OCI-LY1 (cell line): ENCODE measurements at regions not wholly inside any gene's neighbourhood (a gene's known extent, or its start where the extent isn't known, plus 50 kb on each side); places are given as distances from the start of the nearest gene placed in this dataset.

ENCODE experiments used
- H2AFZ ChIP-seq: fragments of 200-600 bp; sonication (generic), shearing (Covaris generic); 2 replicates; pipeline ENCODE4 v1.6.0; 2014; ENCODE audit warnings: antibody characterized with exemption, mild to moderate bottlenecking, low read length
- H3F3A ChIP-seq: fragments of 200-600 bp; sonication (generic), shearing (Covaris generic); 2 replicates; pipeline ENCODE4 v1.6.0; 2014; ENCODE audit warnings: mild to moderate bottlenecking, antibody characterized with exemption, low read length, moderate library complexity; ENCODE audit not compliant: insufficient read depth
- H3K27ac ChIP-seq: fragments of 200-600 bp; sonication (generic); 2 replicates; pipeline ENCODE4 v1.5.1; 2014; ENCODE audit warnings: low read length, mixed run types, mild to moderate bottlenecking, low read depth; ENCODE audit not compliant: poor library complexity, severe bottlenecking
- H3K27me3 ChIP-seq: fragments of 200-600 bp; sonication (generic); 2 replicates; pipeline ENCODE4 v1.6.0; 2014; ENCODE audit warnings: antibody characterized with exemption, mild to moderate bottlenecking, low read length, moderate library complexity; ENCODE audit not compliant: insufficient read depth
- H3K36me3 ChIP-seq: fragments of 200-600 bp; sonication (generic); 2 replicates; pipeline ENCODE4 v1.6.1; 2014; ENCODE audit warnings: mild to moderate bottlenecking, antibody characterized with exemption, low read length, moderate library complexity, mixed read lengths; ENCODE audit not compliant: insufficient read depth
- H3K4me1 ChIP-seq: fragments of 200-600 bp; sonication (generic); 2 replicates; pipeline ENCODE4 v1.5.1; 2014; ENCODE audit warnings: mild to moderate bottlenecking, low read length, moderate library complexity; ENCODE audit not compliant: insufficient read depth, severe bottlenecking
- H3K4me2 ChIP-seq: fragments of 200-600 bp; sonication (generic), shearing (Covaris generic); 2 replicates; pipeline ENCODE4 v1.6.1; 2014; ENCODE audit warnings: low read length
- H3K4me3 ChIP-seq: fragments of 200-600 bp; sonication (generic); 2 replicates; pipeline ENCODE4 v1.5.1; 2014; ENCODE audit warnings: low read length, low read depth, mild to moderate bottlenecking, mixed read lengths; ENCODE audit not compliant: poor library complexity, severe bottlenecking
- H3K79me2 ChIP-seq: fragments of 200-600 bp; shearing (Covaris generic); 2 replicates; pipeline ENCODE4 v1.6.1; 2016; ENCODE audit warnings: mixed run types, low read length, mixed read lengths; ENCODE audit not compliant: insufficient read depth
- H3K9ac ChIP-seq: fragments of 200-600 bp; sonication (generic), shearing (Covaris generic); 2 replicates; pipeline ENCODE4 v1.6.1; 2014; ENCODE audit warnings: mild to moderate bottlenecking, low read length, mixed read lengths
- H3K9me2 ChIP-seq: fragments of 200-600 bp; sonication (generic), shearing (Covaris generic); 2 replicates; pipeline ENCODE4 v1.6.1; 2014; ENCODE audit warnings: low read depth, mild to moderate bottlenecking, low read length, mixed read lengths
- H3K9me3 ChIP-seq: fragments of 200-600 bp; shearing (Covaris generic); 2 replicates; pipeline ENCODE4 v1.6.1; 2014; ENCODE audit warnings: low read length, mixed read lengths
- H4K20me1 ChIP-seq: fragments of 200-600 bp; sonication (generic), shearing (Covaris generic); 2 replicates; pipeline ENCODE4 v1.6.0; 2016; ENCODE audit warnings: mild to moderate bottlenecking, low read length; ENCODE audit not compliant: insufficient read depth
- CTCF ChIP-seq: fragments of 200-600 bp; sonication (generic), shearing (Covaris generic); IDR thresholded peaks from 2 replicates; pipeline ENCODE4 v1.5.1; 2017; ENCODE audit warnings: mild to moderate bottlenecking, antibody characterized with exemption, low read length, moderate library complexity, mixed read lengths
- EZH2 ChIP-seq: fragments of 200-600 bp; sonication (generic), shearing (Covaris generic); IDR thresholded peaks from 2 replicates; pipeline ENCODE4 v1.8.0; 2017; ENCODE audit warnings: borderline replicate concordance, mixed run types, mild to moderate bottlenecking, antibody characterized with exemption, low read length, moderate library complexity, mixed read lengths

GRCh38 chr1:239526391-239526790 lies 140.0 kb downstream of the CHRM3 start:
- H3K9me2 ChIP-seq = no peaks in the 10 kb centered on the region
- H2AFZ ChIP-seq = no peak overlapping the region
- no peaks in the 10 kb centered on the region for H3K4me1 ChIP-seq
- no peak overlapping the region for H3K27ac ChIP-seq
- no peaks in the 10 kb centered on the region for H3K27me3 ChIP-seq
- H3K79me2 ChIP-seq = no peaks in the 10 kb centered on the region
- H3K9me3 ChIP-seq = no peaks in the 10 kb centered on the region
- H3F3A ChIP-seq = no peaks in the 10 kb centered on the region
- no peak overlapping the region for H3K9ac ChIP-seq
- no peaks in the 10 kb centered on the region for H4K20me1 ChIP-seq
- TF ChIP-seq EZH2 (no peak), CTCF (no peak)
- H3K4me2 ChIP-seq = no peak overlapping the region
- H3K4me3 ChIP-seq = no peak overlapping the region
- no peaks in the 10 kb centered on the region for H3K36me3 ChIP-seq

GRCh38 chr1:239527051-239527693 lies 140.8 kb downstream of the CHRM3 start:
- Histone ChIP-seq H3K4me2 (no peak overlapping the region), H3K9ac (no peak overlapping the region), H3K27ac (no peak overlapping the region), H3K79me2 (no peaks in the 10 kb centered on the region), H3K9me3 (no peaks in the 10 kb centered on the region), H3K9me2 (no peaks in the 10 kb centered on the region), H3K27me3 (no peaks in the 10 kb centered on the region), H4K20me1 (no peaks in the 10 kb centered on the region), H3K4me1 (no peaks in the 10 kb centered on the region), H3K4me3 (no peak overlapping the region), H2AFZ (no peak overlapping the region), H3K36me3 (no peaks in the 10 kb centered on the region), H3F3A (no peaks in the 10 kb centered on the region)
- TF ChIP-seq EZH2 = no peak

- H4K20me1 ChIP-seq = no peaks in the 10 kb centered on the region
- no peaks in the 10 kb centered on the region for H3K36me3 ChIP-seq
- H3K4me3 ChIP-seq = no peak overlapping the region
- no peak overlapping the region for H3K27ac ChIP-seq
- H3K4me1 ChIP-seq = no peaks in the 10 kb centered on the region
- no peaks in the 10 kb centered on the region for H3K79me2 ChIP-seq
- H3K4me2 ChIP-seq = no peak overlapping the region
- no peak overlapping the region for H2AFZ ChIP-seq
- H3K27me3 ChIP-seq = no peaks in the 10 kb centered on the region
- TF ChIP-seq EZH2 = no peak
- TF ChIP-seq CTCF = no peak
- no peaks in the 10 kb centered on the region for H3F3A ChIP-seq
- H3K9me3 ChIP-seq = no peaks in the 10 kb centered on the region
- no peak overlapping the region for H3K9ac ChIP-seq
- no peaks in the 10 kb centered on the region for H3K9me2 ChIP-seq
Observed at GRCh38 chr1:239536165-239536849, 149.9 kb downstream of the CHRM3 start.
